GM04504 (cell line): ENCODE measurements at regions not wholly inside any gene's neighbourhood (a gene's known extent, or its start where the extent isn't known, plus 50 kb on each side); places are given as distances from the start of the nearest gene placed in this dataset.
"Not testable (repeated sequence)": the region's sequence is repeated elsewhere in the genome, so short reads cannot be mapped to it uniquely, and the experiment has no call there.

Experiments used
- DNase-seq: peaks from one replicate; pipeline ENCODE4 v3.0.0-alpha.2; 2012; ENCODE audit warnings: low read depth

DNA sequence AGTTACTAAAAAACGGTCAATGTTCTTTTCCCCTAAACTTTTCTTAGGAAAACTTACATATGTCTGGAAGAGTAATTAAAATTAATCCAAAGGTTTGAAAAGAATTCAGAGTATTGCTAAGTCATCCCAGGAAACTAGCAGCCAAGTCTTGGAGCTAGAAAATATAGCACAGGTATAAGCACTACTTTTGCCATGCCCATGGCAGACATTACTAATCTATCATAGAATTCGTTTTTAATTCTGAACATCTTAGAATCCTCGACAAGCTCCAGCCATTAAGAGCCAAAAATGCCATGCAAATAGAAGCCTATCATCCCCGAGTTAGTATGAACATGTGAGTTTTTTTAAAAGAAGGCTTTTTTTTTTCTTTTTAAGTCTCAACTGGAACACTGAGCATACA, 395.0 kb downstream of the ZEB2 start:
- no peak for DNase-seq

DNA sequence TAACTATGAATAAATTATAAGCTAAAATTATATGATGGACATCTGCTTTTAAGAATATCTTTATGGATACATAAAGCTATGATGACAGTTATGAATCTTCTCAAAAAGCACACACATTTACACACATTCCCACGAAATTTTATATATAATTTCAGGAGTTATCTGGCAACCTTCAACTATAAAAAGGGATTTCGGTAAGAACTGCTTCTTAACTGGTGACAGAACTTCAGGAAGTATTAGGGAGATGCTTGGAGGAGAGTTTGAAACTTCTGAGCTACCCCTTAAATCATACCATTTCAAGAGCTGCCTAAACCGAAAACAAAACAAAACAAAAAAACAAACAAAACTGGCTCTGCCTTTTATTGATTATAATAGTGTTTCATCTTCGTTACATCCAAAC, 399.4 kb downstream of the ZEB2 start:
- no peak for DNase-seq

DNA sequence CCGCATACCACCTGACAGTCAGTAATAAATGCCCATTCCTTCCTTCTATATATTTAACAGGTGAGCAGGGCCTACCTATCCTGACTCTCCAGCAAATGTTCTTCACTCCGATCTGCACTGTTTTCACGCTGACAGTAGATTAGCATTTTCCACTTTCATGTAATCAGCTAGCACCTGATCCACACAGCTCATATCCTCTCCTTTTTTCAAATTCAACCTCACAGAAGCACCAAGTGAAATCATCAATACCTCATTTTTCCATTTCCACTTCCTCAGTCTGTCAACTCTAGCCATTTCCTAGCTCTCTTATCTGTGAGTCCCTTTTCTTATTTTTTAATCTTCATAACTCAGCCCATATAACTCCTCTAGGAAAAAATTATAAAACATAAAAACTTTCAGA, 402.8 kb downstream of the ZEB2 start:
- DNase-seq = no peak

DNA sequence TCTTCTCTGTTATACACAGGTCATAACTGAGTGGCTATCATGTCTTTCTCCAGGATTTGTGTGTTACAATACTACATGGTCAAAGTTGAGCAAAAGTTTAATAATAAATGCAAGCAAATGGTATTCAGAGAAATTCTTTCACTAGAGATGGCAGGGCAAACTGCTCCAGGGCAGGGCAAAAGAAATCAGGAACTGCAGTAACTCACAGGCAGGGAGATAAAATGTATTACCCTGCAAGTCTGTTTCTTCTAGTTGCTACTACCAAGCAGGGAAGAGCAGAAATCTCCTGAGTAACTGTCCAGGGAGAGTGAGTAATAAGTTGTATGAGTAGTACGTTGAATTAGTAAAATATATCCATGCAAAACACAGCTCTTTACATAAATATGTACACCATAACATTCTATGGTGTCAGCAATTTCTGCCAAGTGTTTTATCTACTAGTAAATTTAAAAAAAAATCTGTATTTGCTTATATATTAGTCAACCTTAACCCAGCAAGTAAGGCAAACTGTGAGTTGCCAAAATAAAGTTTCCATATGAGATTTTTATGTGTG, 404.1 kb downstream of the ZEB2 start:
- DNase-seq = no peak

DNA sequence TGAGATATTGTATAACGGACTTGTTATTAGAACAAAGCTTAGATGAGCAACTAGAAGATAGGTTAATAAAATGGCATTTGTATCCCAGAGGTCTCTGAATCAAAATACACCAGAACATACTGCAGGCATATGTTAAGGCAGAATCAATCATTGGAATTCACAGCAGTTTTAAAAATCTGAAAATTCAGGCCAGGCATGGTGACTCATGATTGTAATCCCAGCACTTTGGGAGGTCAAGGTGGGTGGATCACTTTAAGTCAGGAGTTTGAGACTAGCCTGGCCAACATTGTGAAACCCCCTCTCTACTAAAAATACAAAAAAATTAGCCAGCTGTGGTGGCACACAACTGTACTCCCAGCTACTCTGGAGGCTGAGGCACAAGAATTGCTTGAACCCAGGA, 405.2 kb downstream of the ZEB2 start:
- no peak for DNase-seq

DNA sequence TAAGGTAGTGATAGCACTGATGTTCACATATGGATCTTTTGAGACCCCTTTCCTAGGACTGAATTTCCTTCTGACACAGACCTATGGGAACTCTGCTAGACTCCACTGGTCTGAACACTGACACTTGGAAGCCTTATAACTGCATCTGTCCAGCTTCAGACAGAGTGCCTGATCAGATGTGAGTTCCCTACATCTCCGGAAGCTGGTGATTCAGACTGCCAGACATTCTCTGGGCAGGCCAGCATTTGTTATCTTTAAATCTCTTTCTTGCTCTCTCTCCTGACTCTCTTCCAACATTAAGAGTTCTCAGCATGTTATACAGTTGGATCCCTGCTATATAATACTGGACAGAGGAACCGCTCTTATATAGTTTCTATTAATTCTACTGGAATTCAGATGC, 408.5 kb downstream of the ZEB2 start:
- peak; percentile 66 for DNase-seq

DNA sequence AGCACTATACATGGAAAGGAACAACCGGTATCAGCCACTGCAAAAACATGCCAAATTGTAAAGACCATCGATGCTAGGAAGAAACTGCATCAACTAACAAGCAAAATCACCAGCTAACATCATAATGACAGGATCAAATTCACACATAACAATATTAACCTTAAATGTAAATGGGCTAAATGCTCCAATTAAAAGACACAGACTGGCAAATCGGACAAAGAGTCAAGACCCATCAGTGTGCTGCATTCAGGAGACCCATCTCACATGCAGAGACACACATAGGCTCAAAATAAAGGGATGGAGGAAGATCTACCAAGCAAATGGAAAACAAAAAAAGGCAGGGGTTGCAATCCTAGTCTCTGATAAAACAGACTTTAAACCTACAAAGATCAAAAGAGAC, 413.8 kb downstream of the ZEB2 start:
- DNase-seq = not testable (repeated sequence)

- no peak for DNase-seq
Observed at GRCh38 chr2:144102386-144102785, 417.5 kb downstream of the ZEB2 start.

DNA sequence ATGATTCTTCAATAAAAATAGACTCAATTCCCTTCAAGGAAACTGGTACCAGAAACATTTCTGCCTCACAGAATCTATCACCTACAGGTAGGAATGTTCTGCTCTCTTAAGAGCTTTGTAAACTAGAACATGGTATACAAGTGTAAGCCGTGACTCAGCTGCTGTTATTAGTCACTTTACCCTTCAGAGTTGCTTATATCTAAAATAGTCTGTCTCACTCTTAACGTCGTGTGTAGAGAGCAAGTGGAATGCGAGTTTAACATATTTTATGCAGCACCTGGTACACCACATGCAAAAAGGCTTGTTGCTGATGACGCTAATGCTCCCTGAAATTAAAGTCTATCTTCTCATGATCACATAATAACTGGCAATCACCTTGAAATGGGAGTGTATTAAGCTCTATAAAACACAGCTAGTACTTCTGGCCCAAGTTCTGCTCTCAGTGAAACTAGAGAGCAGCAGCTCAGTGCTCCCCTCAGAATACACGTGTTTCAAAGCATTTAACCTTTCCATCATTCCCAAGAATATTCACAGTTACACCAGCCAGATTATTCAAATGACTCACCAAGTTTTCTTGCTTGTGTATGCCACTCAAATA, 420.0 kb downstream of the ZEB2 start:
- DNase-seq = no peak

DNA sequence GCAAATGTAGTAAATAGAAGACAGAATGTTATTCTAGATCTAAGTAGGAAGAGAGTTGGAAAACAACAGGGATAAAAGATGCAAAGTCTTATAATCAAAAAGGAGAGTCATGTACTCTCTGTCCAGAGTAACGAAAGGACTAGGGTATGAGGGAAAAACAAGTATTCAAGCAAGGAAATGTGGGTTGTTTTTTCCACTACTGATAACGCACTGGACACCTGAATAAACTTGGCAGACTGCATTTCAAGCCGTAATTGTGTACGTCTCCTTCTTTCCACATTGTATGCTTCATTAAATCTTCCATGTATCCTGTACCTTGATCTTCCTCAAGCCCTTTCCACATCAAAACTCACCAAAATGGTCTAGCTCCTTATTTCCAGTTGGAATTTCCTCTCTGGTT, 420.6 kb downstream of the ZEB2 start:
- DNase-seq = no peak

GRCh38 chr2:144097440-144098225, 422.3 kb downstream of the ZEB2 start:
- DNase-seq = no peak

GRCh38 chr2:144096531-144096930, 423.4 kb downstream of the ZEB2 start:
- no peak for DNase-seq

DNA sequence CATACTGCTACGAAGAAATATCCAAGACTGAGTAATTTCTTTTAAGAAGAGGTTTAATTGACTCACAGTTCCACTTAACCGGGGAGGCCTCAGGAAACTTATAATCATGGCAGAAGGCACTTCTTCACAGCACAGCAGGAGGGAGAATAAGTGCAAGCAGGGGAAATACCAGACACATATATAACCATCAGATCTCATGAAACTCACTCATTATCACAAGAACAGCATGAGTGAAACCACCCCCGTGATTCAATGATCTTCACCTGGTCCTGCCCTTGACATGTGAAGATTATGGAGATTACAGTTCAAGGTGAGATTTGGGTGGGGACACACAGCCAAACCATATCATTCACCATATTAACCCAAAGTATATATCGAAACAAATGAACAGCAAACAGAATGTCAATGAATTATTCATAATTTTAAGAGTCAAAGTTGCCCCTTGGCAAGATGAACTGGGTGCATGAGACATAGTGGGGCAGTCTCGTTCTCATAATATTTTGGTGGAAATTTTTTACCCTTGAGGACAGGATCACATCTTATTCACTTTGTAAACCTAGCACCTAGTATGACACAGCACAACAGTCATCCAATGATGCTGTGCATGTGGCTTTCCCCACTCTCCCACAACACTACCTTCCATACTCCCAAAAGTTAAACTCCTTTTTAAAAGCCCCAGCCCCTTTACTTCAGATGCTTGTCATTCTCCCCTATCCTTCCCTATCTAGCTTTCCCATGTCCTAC, 425.3 kb downstream of the ZEB2 start:
- DNase-seq = no peak

GRCh38 chr2:144091622-144092021, 428.3 kb downstream of the ZEB2 start:
- DNase-seq = no peak

DNA sequence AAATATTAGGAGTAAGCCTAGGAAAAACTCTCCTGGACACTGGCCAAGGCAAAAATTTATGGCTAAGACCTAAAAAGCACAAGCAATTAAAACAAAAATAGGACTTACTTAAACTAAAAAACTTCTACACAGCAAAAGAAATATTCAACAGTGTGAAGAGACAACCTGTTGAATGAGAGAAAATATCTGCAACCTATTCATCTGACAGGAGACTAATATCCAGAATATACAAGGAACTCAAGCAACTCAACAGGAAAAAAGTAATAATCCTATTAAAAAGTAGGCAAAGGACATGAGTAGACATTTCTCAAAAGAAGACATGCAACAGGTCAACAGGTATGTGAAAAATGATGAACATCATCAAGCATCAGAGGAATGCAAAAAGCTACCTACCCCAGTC, 431.1 kb downstream of the ZEB2 start:
- no peak for DNase-seq

DNA sequence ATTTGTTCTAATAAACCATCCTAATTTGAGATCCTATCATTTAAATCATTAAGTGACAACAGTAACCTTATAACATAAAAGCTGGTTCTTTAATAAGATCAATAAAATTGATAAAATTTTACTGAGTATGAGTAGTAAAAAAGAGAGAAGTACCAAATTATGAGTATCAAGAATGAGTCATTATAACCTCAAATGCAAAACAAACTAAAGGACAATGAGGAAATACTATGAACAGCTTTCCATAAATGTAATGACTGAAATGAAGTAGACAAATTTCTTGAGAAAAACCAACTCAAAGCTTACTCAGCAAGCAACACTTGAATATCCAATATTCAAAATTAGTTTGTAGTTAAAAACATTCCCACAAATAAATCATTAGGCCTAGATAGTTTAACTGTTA, 433.0 kb downstream of the ZEB2 start:
- DNase-seq = no peak

DNA sequence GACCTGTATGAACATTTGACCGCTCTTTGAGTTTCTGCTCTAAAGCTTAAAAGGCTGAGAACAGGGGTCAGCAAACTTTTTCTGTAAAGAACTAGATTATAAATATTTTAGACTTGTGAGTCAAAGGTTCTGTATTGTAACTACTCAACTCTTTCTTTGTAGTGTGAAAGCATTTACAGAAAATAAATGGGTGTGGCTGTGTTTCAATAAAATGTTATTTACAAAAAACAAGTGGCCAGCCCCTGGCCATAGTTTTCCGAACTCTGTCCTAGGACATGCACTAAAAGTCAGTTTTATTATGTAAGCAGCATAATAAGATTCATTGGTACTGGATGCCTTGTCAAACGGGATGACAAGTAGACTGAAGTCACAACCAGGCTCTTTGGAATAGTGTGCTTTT, 434.9 kb downstream of the ZEB2 start:
- no peak for DNase-seq

DNA sequence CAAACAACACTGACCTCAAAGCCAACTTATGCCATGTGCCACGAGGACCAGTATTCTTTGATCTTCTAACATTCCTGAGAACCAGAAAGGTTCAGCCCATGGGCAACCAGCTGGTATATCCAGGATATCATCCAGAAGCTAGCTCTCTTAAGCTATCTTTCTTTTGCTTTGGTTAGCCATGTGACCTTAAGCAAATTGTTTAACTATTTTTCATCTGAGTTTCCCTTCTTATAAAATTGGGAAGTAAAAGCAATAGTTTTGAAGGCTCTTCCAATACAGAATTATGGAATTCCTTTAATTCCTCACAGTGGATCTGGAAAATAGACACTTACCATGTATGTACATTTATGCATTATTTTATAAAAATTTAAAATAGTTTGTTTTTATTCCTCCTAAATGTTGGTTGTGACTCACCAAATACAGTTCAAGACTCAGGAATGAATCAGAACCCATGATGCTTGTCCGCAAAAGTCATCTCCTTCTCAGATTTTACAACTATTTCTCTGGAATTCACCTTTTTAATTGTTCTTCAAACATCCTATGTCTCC, 435.7 kb downstream of the ZEB2 start:
- DNase-seq = no peak

DNA sequence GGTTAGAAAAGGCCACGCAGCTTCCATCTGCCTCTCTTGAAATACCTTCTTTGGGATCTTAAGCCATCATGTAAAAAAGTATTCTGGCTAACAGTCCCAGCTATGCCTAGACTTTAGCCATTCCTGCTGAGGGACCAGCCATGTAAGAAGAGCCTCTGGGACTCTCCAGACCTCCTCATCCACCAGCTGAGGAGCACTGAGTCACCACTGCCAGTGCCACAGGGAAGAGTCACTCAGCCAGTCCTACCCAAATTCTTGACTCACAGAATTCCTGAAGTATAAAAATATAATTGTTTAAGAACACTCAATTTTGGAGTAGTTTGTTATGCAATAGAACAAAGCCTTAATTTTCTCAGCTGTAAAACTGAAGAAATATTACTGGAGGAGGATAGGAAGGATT, 436.7 kb downstream of the ZEB2 start:
- DNase-seq = peak; percentile 53

- no peak for DNase-seq
Observed at GRCh38 chr2:144082777-144083176, 437.1 kb downstream of the ZEB2 start.

- DNase-seq = no peak
Observed at GRCh38 chr2:144082327-144082726, 437.6 kb downstream of the ZEB2 start.

- no peak for DNase-seq
Observed at GRCh38 chr2:144081272-144081671, 438.6 kb downstream of the ZEB2 start.

DNA sequence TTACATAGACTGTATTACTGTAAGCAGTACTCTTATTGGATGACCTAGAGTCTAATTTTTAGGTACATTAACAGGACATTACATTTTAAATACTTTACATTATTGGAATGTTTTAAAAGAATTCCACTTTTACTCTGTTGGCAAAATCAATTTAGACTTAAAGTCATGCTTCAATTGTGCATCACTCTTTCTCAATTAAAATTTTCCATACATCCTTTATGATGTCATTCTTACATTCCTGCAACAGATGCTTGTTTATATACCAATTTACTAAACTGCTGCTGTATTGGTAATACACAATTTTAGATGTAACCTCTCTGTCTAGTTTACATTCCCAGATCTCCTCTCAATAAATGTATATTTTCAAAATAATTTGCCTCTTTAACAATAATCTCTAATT, 440.1 kb downstream of the ZEB2 start:
- no peak for DNase-seq
